ENCODE measurements at regions not wholly inside any gene's neighbourhood (a gene's known extent, or its start where the extent isn't known, plus 50 kb on each side); places are given as distances from the start of the nearest gene placed in this dataset.

- H3K9me3 ChIP-seq, result no peaks in the 10 kb centered on the region
- no peak for TF ChIP-seq CTCF (IDR thresholded peaks at IDR 0.05)
- no peak for TF ChIP-seq POLR2A (IDR thresholded peaks at IDR 0.05)
- no peak for TF ChIP-seq EP300 (IDR thresholded peaks at IDR 0.05; ENCODE audit: low read depth)
- no peak for TF ChIP-seq POLR2AphosphoS5 (IDR thresholded peaks at IDR 0.05)
- H3K36me3 ChIP-seq, result no peaks in the 10 kb centered on the region
- H3K27ac ChIP-seq, result no peak overlapping the region
- 58% methylated on average over 26 of the region's 28 CpGs; no CpG with 5 or more reads in 1 of the 2 donors for WGBS, 2 donors (ENCODE audit: low coverage in 1 of 2)
- no peak overlapping the region for H3K4me3 ChIP-seq
- no peaks in the 10 kb centered on the region for H3K4me1 ChIP-seq
- H3K27me3 ChIP-seq, result peaks cover 57% of the 10 kb centered on the region
- in situ Hi-C loops (cut with MboI; ENCODE audit: low pct_ligation_motif_present in 1 of 4, low pct_unique_long_range_greater_than_20kb in 1 of 4, low sequenced_read_pairs in 3 of 4), result no loop called here
- DNase-seq, result no peak
- intact Hi-C loops (cut with DNase I; ENCODE audit: low total_unique reads), result no loop called here
Measured at GRCh38 chr7:1348096-1348822, 111.0 kb downstream of the MICALL2 start.

- Histone ChIP-seq H3K9me3 (no peaks in the 10 kb centered on the region), H3K36me3 (no peaks in the 10 kb centered on the region), H3K4me3 (no peak overlapping the region), H3K27me3 (peaks cover 63% of the 10 kb centered on the region), H3K27ac (no peak overlapping the region), H3K4me1 (no peaks in the 10 kb centered on the region)
- DNase-seq, result no peak
- TF ChIP-seq POLR2A (IDR thresholded peaks at IDR 0.05), result no peak
- no peak for TF ChIP-seq EP300 (IDR thresholded peaks at IDR 0.05; ENCODE audit: low read depth)
- TF ChIP-seq POLR2AphosphoS5 (IDR thresholded peaks at IDR 0.05), result no peak
- TF ChIP-seq CTCF (IDR thresholded peaks at IDR 0.05), result no peak
- intact Hi-C loops (cut with DNase I; ENCODE audit: low total_unique reads), result no loop called here
- 78% methylated on average over 18 of the region's 18 CpGs; no CpG with 5 or more reads in 1 of the 2 donors for WGBS, 2 donors (ENCODE audit: low coverage in 1 of 2)
- in situ Hi-C loops (cut with MboI; ENCODE audit: low pct_ligation_motif_present in 1 of 4, low pct_unique_long_range_greater_than_20kb in 1 of 4, low sequenced_read_pairs in 3 of 4), result no loop called here
Measured at GRCh38 chr7:1348823-1349335, 110.4 kb downstream of the MICALL2 start.

- Histone ChIP-seq H3K9me3 (no peaks in the 10 kb centered on the region), H3K4me3 (no peak overlapping the region), H3K27me3 (peaks cover 68% of the 10 kb centered on the region), H3K36me3 (no peaks in the 10 kb centered on the region), H3K4me1 (no peaks in the 10 kb centered on the region), H3K27ac (no peak overlapping the region)
- DNase-seq, result no peak
- TF ChIP-seq POLR2AphosphoS5 (IDR thresholded peaks at IDR 0.05) (no peak), CTCF (IDR thresholded peaks at IDR 0.05) (no peak), POLR2A (IDR thresholded peaks at IDR 0.05) (no peak)
- 63 to 73% methylated on average over 2 to 14 of the region's 15 CpGs for WGBS, 2 donors (ENCODE audit: low coverage in 1 of 2)
- in situ Hi-C loops (cut with MboI; ENCODE audit: low pct_ligation_motif_present in 1 of 4, low pct_unique_long_range_greater_than_20kb in 1 of 4, low sequenced_read_pairs in 3 of 4), result no loop called here
- intact Hi-C loops (cut with DNase I; ENCODE audit: low total_unique reads), result no loop called here
Measured at GRCh38 chr7:1349351-1349761, 109.9 kb downstream of the MICALL2 start.

GRCh38 chr7:1351881-1352625 lies 107.2 kb downstream of the MICALL2 start:
- Histone ChIP-seq H3K9me3 (no peaks in the 10 kb centered on the region), H3K27ac (no peak overlapping the region), H3K4me3 (no peak overlapping the region), H3K36me3 (no peaks in the 10 kb centered on the region), H3K27me3 (peaks cover 80% of the 10 kb centered on the region), H3K4me1 (peaks cover 0 to 4% (median 0%) of the 10 kb centered on the region in 4 donors)
- WGBS, 2 donors (ENCODE audit: low coverage in 1 of 2), result 80% methylated on average over 30 of the region's 30 CpGs; no CpG with 5 or more reads in 1 of the 2 donors
- no peak for TF ChIP-seq POLR2AphosphoS5 (IDR thresholded peaks at IDR 0.05)
- no peak for TF ChIP-seq CTCF (IDR thresholded peaks at IDR 0.05)
- TF ChIP-seq POLR2A (IDR thresholded peaks at IDR 0.05), result no peak
- no peak for TF ChIP-seq EP300 (IDR thresholded peaks at IDR 0.05; ENCODE audit: low read depth)
- intact Hi-C loops (cut with DNase I; ENCODE audit: low total_unique reads), result no loop called here
- DNase-seq, result no peak
- in situ Hi-C loops (cut with MboI; ENCODE audit: low pct_ligation_motif_present in 1 of 4, low pct_unique_long_range_greater_than_20kb in 1 of 4, low sequenced_read_pairs in 3 of 4), result no loop called here
